Smooth muscle cell (in vitro differentiated cells): ENCODE measurements at regions not wholly inside any gene's neighbourhood (a gene's known extent, or its start where the extent isn't known, plus 50 kb on each side); places are given as distances from the start of the nearest gene placed in this dataset.

Experiments
- DNase-seq: peaks from one replicate; lab custom pipeline; 2025; ENCODE audit not compliant: unreplicated experiment; lab: John Stamatoyannopoulos, UW
- H2AFZ ChIP-seq: fragments of 200-600 bp; sonication (generic); 2 replicates; pipeline ENCODE4 v1.6.0; 2016; ENCODE audit warnings: antibody characterized with exemption, low read depth, mild to moderate bottlenecking
- H3F3A ChIP-seq: fragments of 200-600 bp; sonication (generic); 2 replicates; pipeline ENCODE4 v1.6.0; 2017; ENCODE audit warnings: antibody characterized with exemption, low read depth
- H3K27ac ChIP-seq: fragments of 200-600 bp; sonication (generic); 2 replicates; pipeline ENCODE4 v1.5.1; 2016; ENCODE audit warnings: low read depth, mild to moderate bottlenecking
- H3K27me3 ChIP-seq: fragments of 200-600 bp; sonication (generic); 2 replicates; pipeline ENCODE4 v1.6.1; 2016; ENCODE audit warnings: low read depth, mild to moderate bottlenecking
- H3K36me3 ChIP-seq: fragments of 200-600 bp; sonication (generic); 2 replicates; pipeline ENCODE4 v1.5.1; 2016; ENCODE audit warnings: low read depth
- H3K4me1 ChIP-seq: fragments of 200-600 bp; sonication (generic); 2 replicates; pipeline ENCODE4 v1.5.1; 2016; ENCODE audit warnings: low read depth
- H3K4me2 ChIP-seq: fragments of 200-600 bp; sonication (generic); 2 replicates; pipeline ENCODE4 v1.6.0; 2016; ENCODE audit warnings: mild to moderate bottlenecking
- H3K4me3 ChIP-seq: fragments of 200-600 bp; sonication (generic); 2 replicates; pipeline ENCODE4 v1.5.1; 2016; ENCODE audit warnings: mild to moderate bottlenecking
- H3K79me2 ChIP-seq: fragments of 200-600 bp; sonication (generic); 2 replicates; pipeline ENCODE4 v1.6.0; 2016; ENCODE audit warnings: low read depth, mild to moderate bottlenecking
- H3K9ac ChIP-seq: fragments of 200-600 bp; sonication (generic); 2 replicates; pipeline ENCODE4 v1.6.0; 2016; ENCODE audit warnings: low read depth
- H3K9me3 ChIP-seq: fragments of 200-600 bp; sonication (generic); replicated peaks from 2 replicates; pipeline ENCODE4 v1.5.1; 2016; ENCODE audit warnings: low read depth
- H4K20me1 ChIP-seq: fragments of 200-600 bp; sonication (generic); 2 replicates; pipeline ENCODE4 v1.6.0; 2016; ENCODE audit warnings: low read depth
- CTCF ChIP-seq: fragments of 200-600 bp; sonication (generic); IDR thresholded peaks from 2 replicates; pipeline ENCODE4 v1.5.1; 2017; ENCODE audit warnings: borderline replicate concordance, mild to moderate bottlenecking, antibody characterized with exemption; ENCODE audit not compliant: insufficient read depth, poor library complexity, severe bottlenecking
- WGBS: methylation state at CpG from one replicate; pipeline ENCODE4 v1.1.7; 2016; ENCODE audit warnings: low lambda C conversion rate; 5-methylcytosine and 5-hydroxymethylcytosine counted together

GRCh38 chr4:131367441-131367840, 1781.7 kb upstream of the PCDH10 start:
- H3K36me3 ChIP-seq: no peaks in the 10 kb centered on the region
- no peaks in the 10 kb centered on the region for H3K27me3 ChIP-seq
- no peak for TF ChIP-seq CTCF
- H3K4me2 ChIP-seq: no peak overlapping the region
- H2AFZ ChIP-seq: no peak overlapping the region
- no peaks in the 10 kb centered on the region for H3K9me3 ChIP-seq
- H3K79me2 ChIP-seq: no peaks in the 10 kb centered on the region
- no peak overlapping the region for H3K9ac ChIP-seq
- H3F3A ChIP-seq: no peaks in the 10 kb centered on the region
- no peak for DNase-seq
- H3K4me1 ChIP-seq: no peaks in the 10 kb centered on the region
- WGBS: 90% methylated on average over 2 of the region's 2 CpGs
- no peak overlapping the region for H3K27ac ChIP-seq
- H3K4me3 ChIP-seq: no peak overlapping the region
- H4K20me1 ChIP-seq: no peaks in the 10 kb centered on the region

DNA sequence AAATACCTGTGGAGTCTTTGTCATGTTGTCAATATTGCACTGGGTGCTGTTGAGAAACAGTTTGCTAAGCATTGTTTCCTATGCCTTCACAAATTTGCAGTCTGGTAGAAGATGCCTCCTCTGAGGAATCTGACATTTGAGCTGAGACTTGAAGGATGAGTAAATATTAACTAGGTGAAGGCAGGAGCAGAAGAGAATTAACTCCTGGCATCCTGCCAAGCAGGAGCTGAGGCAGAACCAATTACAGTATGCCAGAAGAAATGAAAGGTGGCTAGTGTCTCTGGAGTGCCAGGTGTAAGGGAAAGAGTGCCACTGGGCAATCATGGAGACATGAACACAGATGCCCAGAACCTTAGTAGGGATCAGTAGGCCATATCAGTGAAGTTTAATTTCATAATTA, 1778.2 kb upstream of the PCDH10 start:
- Histone ChIP-seq H3K4me2 (no peak overlapping the region), H4K20me1 (no peaks in the 10 kb centered on the region), H3K27ac (no peak overlapping the region), H3K4me3 (no peak overlapping the region), H2AFZ (no peak overlapping the region), H3K27me3 (no peaks in the 10 kb centered on the region), H3F3A (no peaks in the 10 kb centered on the region), H3K79me2 (no peaks in the 10 kb centered on the region), H3K4me1 (no peaks in the 10 kb centered on the region), H3K9me3 (no peaks in the 10 kb centered on the region), H3K36me3 (no peaks in the 10 kb centered on the region), H3K9ac (no peak overlapping the region)
- no peak for DNase-seq
- TF ChIP-seq CTCF: no peak

DNA sequence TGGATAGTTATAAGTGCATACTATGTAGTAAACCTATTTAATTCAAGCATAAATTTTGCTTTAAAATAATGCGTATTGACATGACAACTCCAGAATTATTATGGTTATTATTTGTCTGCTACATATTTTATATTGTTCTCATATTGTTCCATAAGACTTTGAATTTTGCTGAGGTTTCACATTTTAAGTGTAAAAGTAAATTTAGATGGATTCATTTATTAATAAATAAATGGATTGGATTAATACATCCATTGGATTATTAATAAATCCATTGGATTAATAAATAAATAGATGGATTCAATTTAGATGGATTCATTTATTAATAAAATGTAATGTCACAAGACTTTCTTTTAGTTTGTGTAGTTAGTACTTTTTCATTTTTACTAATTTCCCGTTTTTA, 1768.0 kb upstream of the PCDH10 start:
- no peaks in the 10 kb centered on the region for H3K4me1 ChIP-seq
- H3K9ac ChIP-seq: no peak overlapping the region
- WGBS: 90% methylated on average over 2 of the region's 2 CpGs
- H3K4me2 ChIP-seq: no peak overlapping the region
- no peaks in the 10 kb centered on the region for H3K27me3 ChIP-seq
- H3K79me2 ChIP-seq: no peaks in the 10 kb centered on the region
- no peaks in the 10 kb centered on the region for H3K9me3 ChIP-seq
- no peak for DNase-seq
- H4K20me1 ChIP-seq: no peaks in the 10 kb centered on the region
- no peak overlapping the region for H2AFZ ChIP-seq
- no peak for TF ChIP-seq CTCF
- no peak overlapping the region for H3K27ac ChIP-seq
- H3K36me3 ChIP-seq: no peaks in the 10 kb centered on the region
- no peaks in the 10 kb centered on the region for H3F3A ChIP-seq
- H3K4me3 ChIP-seq: no peak overlapping the region

- TF ChIP-seq CTCF: no peak
- H3K27me3 ChIP-seq: no peaks in the 10 kb centered on the region
- no peak overlapping the region for H3K4me3 ChIP-seq
- 84% methylated on average over 4 of the region's 4 CpGs for WGBS
- H3K9ac ChIP-seq: no peak overlapping the region
- H3K79me2 ChIP-seq: no peaks in the 10 kb centered on the region
- no peaks in the 10 kb centered on the region for H3K4me1 ChIP-seq
- no peak overlapping the region for H3K27ac ChIP-seq
- no peak overlapping the region for H3K4me2 ChIP-seq
- no peaks in the 10 kb centered on the region for H3K36me3 ChIP-seq
- no peaks in the 10 kb centered on the region for H3K9me3 ChIP-seq
- no peaks in the 10 kb centered on the region for H3F3A ChIP-seq
- H4K20me1 ChIP-seq: no peaks in the 10 kb centered on the region
- H2AFZ ChIP-seq: no peak overlapping the region
- DNase-seq: no peak
Measured at GRCh38 chr4:131382839-131383238, 1766.3 kb upstream of the PCDH10 start.
